GM23338 (cell line): ENCODE measurements at regions not wholly inside any gene's neighbourhood (a gene's known extent, or its start where the extent isn't known, plus 50 kb on each side); places are given as distances from the start of the nearest gene placed in this dataset.

Source experiments
- ATAC-seq: fragments of 200-7000 bp; cut with Tn5 transposase; 3 replicates; pipeline ENCODE4 v1.9.1; 2020
- DNase-seq: peaks from one replicate; pipeline ENCODE4 v3.0.0-alpha.2; 2015; ENCODE audit warnings: low spot score
- H2AFZ ChIP-seq: fragments of 200-600 bp; sonication (generic); 2 replicates; pipeline ENCODE4 v1.8.0; 2016; ENCODE audit warnings: antibody characterized with exemption, mild to moderate bottlenecking, moderate library complexity
- H3F3A ChIP-seq: fragments of 200-600 bp; sonication (generic); replicated peaks from 2 replicates; pipeline ENCODE4 v1.8.0; 2017; ENCODE audit warnings: antibody characterized with exemption, mixed run types, low read depth
- H3K27ac ChIP-seq: fragments of 200-600 bp; sonication (generic); 2 replicates; pipeline ENCODE4 v1.6.1; 2016; ENCODE audit warnings: low read depth
- H3K27me3 ChIP-seq: fragments of 200-600 bp; sonication (generic); 2 replicates; pipeline ENCODE4 v1.8.0; 2016; ENCODE audit warnings: mild to moderate bottlenecking, mixed run types, moderate library complexity; ENCODE audit not compliant: insufficient read depth
- H3K36me3 ChIP-seq: fragments of 200-600 bp; sonication (generic); 2 replicates; pipeline ENCODE4 v1.8.0; 2016; ENCODE audit warnings: mild to moderate bottlenecking; ENCODE audit not compliant: insufficient read depth
- H3K4me1 ChIP-seq: fragments of 200-600 bp; sonication (generic); 2 replicates; pipeline ENCODE4 v1.8.0; 2016; ENCODE audit warnings: mild to moderate bottlenecking, moderate library complexity; ENCODE audit not compliant: insufficient read depth
- H3K4me2 ChIP-seq: fragments of 200-600 bp; sonication (generic); 2 replicates; pipeline ENCODE4 v1.7.1; 2017; ENCODE audit warnings: mixed run types
- H3K4me3 ChIP-seq: fragments of 200-600 bp; sonication (generic); 2 replicates; pipeline ENCODE4 v1.6.1; 2016; ENCODE audit warnings: mixed run types
- H3K79me2 ChIP-seq: fragments of 200-600 bp; sonication (generic); replicated peaks from 2 replicates; pipeline ENCODE4 v1.8.0; 2017; ENCODE audit warnings: mild to moderate bottlenecking; ENCODE audit not compliant: insufficient read depth
- H3K9me2 ChIP-seq: fragments of 200-600 bp; sonication (generic); 2 replicates; pipeline ENCODE4 v1.8.0; 2017; ENCODE audit not compliant: insufficient read depth
- H4K20me1 ChIP-seq: fragments of 200-600 bp; sonication (generic); replicated peaks from 2 replicates; pipeline ENCODE4 v1.8.0; 2017; ENCODE audit warnings: mild to moderate bottlenecking; ENCODE audit not compliant: insufficient read depth
- H3K27ac Mint-ChIP-seq: 2 replicates; pipeline ENCODE4 v1.8.0; 2020; ENCODE audit warnings: inconsistent platforms, mild to moderate bottlenecking, moderate library complexity, mixed read lengths
- H3K27me3 Mint-ChIP-seq: 3 replicates; pipeline ENCODE4 v1.8.0; 2022; ENCODE audit warnings: low read depth, mild to moderate bottlenecking, moderate library complexity, mixed read lengths, inconsistent platforms; ENCODE audit not compliant: insufficient read depth, poor library complexity
- H3K36me3 Mint-ChIP-seq: 3 replicates; pipeline ENCODE4 v1.8.0; 2021; ENCODE audit warnings: low read depth, mild to moderate bottlenecking, inconsistent platforms, moderate library complexity, mixed read lengths
- H3K4me1 Mint-ChIP-seq: 3 replicates; pipeline ENCODE4 v1.8.0; 2020; ENCODE audit warnings: mild to moderate bottlenecking, inconsistent platforms, mixed read lengths
- H3K4me3 Mint-ChIP-seq: 3 replicates; pipeline ENCODE4 v1.8.0; 2021; ENCODE audit warnings: moderate library complexity, mild to moderate bottlenecking, inconsistent platforms, mixed read lengths
- H3K9me3 Mint-ChIP-seq: 3 replicates; pipeline ENCODE4 v1.8.0; 2020; ENCODE audit warnings: moderate library complexity, mild to moderate bottlenecking, inconsistent platforms, mixed read lengths
- CREB1 ChIP-seq: fragments of 250-450 bp; sonication (Bioruptor Pico); IDR thresholded peaks from 2 replicates; pipeline ENCODE4 v1.5.0; 2020; ENCODE audit warnings: low read depth, mild to moderate bottlenecking, moderate library complexity
- ETS1 ChIP-seq: IDR thresholded peaks from 2 replicates; pipeline ENCODE4 v1.6.1; 2016; ENCODE audit warnings: antibody characterized with exemption
- EZH2 ChIP-seq: fragments of 200-600 bp; sonication (generic); IDR thresholded peaks from one replicate; pipeline ENCODE4 v1.8.0; 2017; ENCODE audit warnings: antibody characterized with exemption, mild to moderate bottlenecking, low read depth; ENCODE audit not compliant: unreplicated experiment
- EZH2phosphoT487 ChIP-seq: fragments of 200-600 bp; sonication (generic); IDR thresholded peaks from one replicate; pipeline ENCODE4 v1.8.1; 2018; ENCODE audit warnings: antibody characterized with exemption; ENCODE audit not compliant: unreplicated experiment
- NANOG ChIP-seq: IDR thresholded peaks from 2 replicates; pipeline ENCODE4 v1.6.1; 2016; ENCODE audit warnings: antibody characterized with exemption, borderline replicate concordance
- POLR2AphosphoS5 ChIP-seq: IDR thresholded peaks from 2 replicates; pipeline ENCODE4 v1.6.1; 2016; ENCODE audit warnings: antibody characterized with exemption, low read depth
- ZNF114 ChIP-seq: fragments of 250-450 bp; sonication (Bioruptor Pico); IDR thresholded peaks from 2 replicates; pipeline ENCODE4 v1.5.0; 2020; ENCODE audit warnings: mild to moderate bottlenecking, moderate library complexity
- ZNF331 ChIP-seq: fragments of 250-450 bp; sonication (Bioruptor Pico); IDR thresholded peaks from 2 replicates; pipeline ENCODE4 v1.5.0; 2020; ENCODE audit warnings: low read depth, mild to moderate bottlenecking, moderate library complexity
- TF ChIP-seq, protein P1 (sequence below): fragments of 250-450 bp; sonication (Bioruptor Pico); IDR thresholded peaks from 2 replicates; pipeline ENCODE4 v1.5.0; 2020; ENCODE audit warnings: mild to moderate bottlenecking, moderate library complexity
- TF ChIP-seq, protein P2 (sequence below): IDR thresholded peaks from one replicate; pipeline ENCODE4 v1.6.1; 2018; ENCODE audit warnings: antibody characterized with exemption; ENCODE audit not compliant: unreplicated experiment

GRCh38 chr4:138935135-138935807, 80.3 kb upstream of the NOCT start:
- H3F3A ChIP-seq = no peaks in the 10 kb centered on the region
- peaks cover 21% of the 10 kb centered on the region for H3K4me1 ChIP-seq
- Mint-ChIP-seq H3K9me3 (no peaks in the 10 kb centered on the region), H3K4me1 (peaks cover 44% of the 10 kb centered on the region), H3K27me3 (no peaks in the 10 kb centered on the region), H3K27ac (no peak overlapping the region; the same call in 1 of the 2 replicates), H3K4me3 (no peak overlapping the region), H3K36me3 (peaks cover 3% of the 10 kb centered on the region; the same call in 1 of the 3 replicates)
- ATAC-seq (no peak), DNase-seq (no peak)
- no peak overlapping the region for H3K4me2 ChIP-seq
- no peaks in the 10 kb centered on the region for H3K27me3 ChIP-seq
- H3K79me2 ChIP-seq = no peaks in the 10 kb centered on the region
- no peak overlapping the region for H3K4me3 ChIP-seq
- H4K20me1 ChIP-seq = no peaks in the 10 kb centered on the region
- TF ChIP-seq NANOG = no peak
- no peak for TF ChIP-seq POLR2AphosphoS5
- TF ChIP-seq, protein P1, sequence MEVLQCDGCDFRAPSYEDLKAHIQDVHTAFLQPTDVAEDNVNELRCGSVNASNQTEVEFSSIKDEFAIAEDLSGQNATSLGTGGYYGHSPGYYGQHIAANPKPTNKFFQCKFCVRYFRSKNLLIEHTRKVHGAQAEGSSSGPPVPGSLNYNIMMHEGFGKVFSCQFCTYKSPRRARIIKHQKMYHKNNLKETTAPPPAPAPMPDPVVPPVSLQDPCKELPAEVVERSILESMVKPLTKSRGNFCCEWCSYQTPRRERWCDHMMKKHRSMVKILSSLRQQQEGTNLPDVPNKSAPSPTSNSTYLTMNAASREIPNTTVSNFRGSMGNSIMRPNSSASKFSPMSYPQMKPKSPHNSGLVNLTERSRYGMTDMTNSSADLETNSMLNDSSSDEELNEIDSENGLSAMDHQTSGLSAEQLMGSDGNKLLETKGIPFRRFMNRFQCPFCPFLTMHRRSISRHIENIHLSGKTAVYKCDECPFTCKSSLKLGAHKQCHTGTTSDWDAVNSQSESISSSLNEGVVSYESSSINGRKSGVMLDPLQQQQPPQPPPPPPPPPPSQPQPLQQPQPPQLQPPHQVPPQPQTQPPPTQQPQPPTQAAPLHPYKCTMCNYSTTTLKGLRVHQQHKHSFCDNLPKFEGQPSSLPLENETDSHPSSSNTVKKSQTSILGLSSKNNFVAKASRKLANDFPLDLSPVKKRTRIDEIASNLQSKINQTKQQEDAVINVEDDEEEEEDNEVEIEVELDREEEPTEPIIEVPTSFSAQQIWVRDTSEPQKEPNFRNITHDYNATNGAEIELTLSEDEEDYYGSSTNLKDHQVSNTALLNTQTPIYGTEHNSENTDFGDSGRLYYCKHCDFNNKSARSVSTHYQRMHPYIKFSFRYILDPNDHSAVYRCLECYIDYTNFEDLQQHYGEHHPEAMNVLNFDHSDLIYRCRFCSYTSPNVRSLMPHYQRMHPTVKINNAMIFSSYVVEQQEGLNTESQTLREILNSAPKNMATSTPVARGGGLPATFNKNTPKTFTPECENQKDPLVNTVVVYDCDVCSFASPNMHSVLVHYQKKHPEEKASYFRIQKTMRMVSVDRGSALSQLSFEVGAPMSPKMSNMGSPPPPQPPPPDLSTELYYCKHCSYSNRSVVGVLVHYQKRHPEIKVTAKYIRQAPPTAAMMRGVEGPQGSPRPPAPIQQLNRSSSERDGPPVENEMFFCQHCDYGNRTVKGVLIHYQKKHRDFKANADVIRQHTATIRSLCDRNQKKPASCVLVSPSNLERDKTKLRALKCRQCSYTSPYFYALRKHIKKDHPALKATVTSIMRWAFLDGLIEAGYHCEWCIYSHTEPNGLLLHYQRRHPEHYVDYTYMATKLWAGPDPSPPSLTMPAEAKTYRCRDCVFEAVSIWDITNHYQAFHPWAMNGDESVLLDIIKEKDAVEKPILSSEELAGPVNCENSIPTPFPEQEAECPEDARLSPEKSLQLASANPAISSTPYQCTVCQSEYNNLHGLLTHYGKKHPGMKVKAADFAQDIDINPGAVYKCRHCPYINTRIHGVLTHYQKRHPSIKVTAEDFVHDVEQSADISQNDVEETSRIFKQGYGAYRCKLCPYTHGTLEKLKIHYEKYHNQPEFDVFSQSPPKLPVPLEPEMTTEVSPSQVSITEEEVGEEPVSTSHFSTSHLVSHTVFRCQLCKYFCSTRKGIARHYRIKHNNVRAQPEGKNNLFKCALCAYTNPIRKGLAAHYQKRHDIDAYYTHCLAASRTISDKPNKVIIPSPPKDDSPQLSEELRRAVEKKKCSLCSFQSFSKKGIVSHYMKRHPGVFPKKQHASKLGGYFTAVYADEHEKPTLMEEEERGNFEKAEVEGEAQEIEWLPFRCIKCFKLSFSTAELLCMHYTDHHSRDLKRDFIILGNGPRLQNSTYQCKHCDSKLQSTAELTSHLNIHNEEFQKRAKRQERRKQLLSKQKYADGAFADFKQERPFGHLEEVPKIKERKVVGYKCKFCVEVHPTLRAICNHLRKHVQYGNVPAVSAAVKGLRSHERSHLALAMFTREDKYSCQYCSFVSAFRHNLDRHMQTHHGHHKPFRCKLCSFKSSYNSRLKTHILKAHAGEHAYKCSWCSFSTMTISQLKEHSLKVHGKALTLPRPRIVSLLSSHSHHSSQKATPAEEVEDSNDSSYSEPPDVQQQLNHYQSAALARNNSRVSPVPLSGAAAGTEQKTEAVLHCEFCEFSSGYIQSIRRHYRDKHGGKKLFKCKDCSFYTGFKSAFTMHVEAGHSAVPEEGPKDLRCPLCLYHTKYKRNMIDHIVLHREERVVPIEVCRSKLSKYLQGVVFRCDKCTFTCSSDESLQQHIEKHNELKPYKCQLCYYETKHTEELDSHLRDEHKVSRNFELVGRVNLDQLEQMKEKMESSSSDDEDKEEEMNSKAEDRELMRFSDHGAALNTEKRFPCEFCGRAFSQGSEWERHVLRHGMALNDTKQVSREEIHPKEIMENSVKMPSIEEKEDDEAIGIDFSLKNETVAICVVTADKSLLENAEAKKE (CRISPR knock-in tag) = no peak
- TF ChIP-seq CREB1 (CRISPR knock-in tag) = no peak
- TF ChIP-seq ETS1 = no peak
- TF ChIP-seq EZH2phosphoT487 = no peak
- no peak for TF ChIP-seq ZNF114
- TF ChIP-seq, protein P2, sequence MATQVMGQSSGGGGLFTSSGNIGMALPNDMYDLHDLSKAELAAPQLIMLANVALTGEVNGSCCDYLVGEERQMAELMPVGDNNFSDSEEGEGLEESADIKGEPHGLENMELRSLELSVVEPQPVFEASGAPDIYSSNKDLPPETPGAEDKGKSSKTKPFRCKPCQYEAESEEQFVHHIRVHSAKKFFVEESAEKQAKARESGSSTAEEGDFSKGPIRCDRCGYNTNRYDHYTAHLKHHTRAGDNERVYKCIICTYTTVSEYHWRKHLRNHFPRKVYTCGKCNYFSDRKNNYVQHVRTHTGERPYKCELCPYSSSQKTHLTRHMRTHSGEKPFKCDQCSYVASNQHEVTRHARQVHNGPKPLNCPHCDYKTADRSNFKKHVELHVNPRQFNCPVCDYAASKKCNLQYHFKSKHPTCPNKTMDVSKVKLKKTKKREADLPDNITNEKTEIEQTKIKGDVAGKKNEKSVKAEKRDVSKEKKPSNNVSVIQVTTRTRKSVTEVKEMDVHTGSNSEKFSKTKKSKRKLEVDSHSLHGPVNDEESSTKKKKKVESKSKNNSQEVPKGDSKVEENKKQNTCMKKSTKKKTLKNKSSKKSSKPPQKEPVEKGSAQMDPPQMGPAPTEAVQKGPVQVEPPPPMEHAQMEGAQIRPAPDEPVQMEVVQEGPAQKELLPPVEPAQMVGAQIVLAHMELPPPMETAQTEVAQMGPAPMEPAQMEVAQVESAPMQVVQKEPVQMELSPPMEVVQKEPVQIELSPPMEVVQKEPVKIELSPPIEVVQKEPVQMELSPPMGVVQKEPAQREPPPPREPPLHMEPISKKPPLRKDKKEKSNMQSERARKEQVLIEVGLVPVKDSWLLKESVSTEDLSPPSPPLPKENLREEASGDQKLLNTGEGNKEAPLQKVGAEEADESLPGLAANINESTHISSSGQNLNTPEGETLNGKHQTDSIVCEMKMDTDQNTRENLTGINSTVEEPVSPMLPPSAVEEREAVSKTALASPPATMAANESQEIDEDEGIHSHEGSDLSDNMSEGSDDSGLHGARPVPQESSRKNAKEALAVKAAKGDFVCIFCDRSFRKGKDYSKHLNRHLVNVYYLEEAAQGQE = no peak
- TF ChIP-seq ZNF331 (CRISPR knock-in tag) = no peak
- no peak for TF ChIP-seq EZH2
- H3K9me2 ChIP-seq = no peaks in the 10 kb centered on the region
- no peak overlapping the region for H2AFZ ChIP-seq
- no peak overlapping the region for H3K27ac ChIP-seq
- H3K36me3 ChIP-seq = no peaks in the 10 kb centered on the region
